Endothelial cell of umbilical vein (primary cell): ENCODE measurements at regions not wholly inside any gene's neighbourhood (a gene's known extent, or its start where the extent isn't known, plus 50 kb on each side); places are given as distances from the start of the nearest gene placed in this dataset.

Experiments used
- CTCF ChIP-seq, 2 donors: IDR thresholded peaks; 1 replicate in 1 of 2; 2 replicates in 1 of 2; pipeline ENCODE4 v1.5.1; 2011; ENCODE audit warnings: low read length in 2 of 2, mild to moderate bottlenecking in 2 of 2, moderate library complexity in 2 of 2, control low read depth in 1 of 2, inconsistent platforms in 1 of 2, low read depth in 1 of 2; ENCODE audit not compliant: insufficient read depth in 1 of 2; ENCODE audit errors: extremely low read depth in 1 of 2
- EZH2 ChIP-seq: IDR thresholded peaks from 2 replicates; pipeline ENCODE4 v1.6.1; 2012; ENCODE audit warnings: borderline replicate concordance, low read depth, mild to moderate bottlenecking, moderate library complexity, low read length, inconsistent platforms; ENCODE audit not compliant: severe bottlenecking
- MAX ChIP-seq: IDR thresholded peaks from 2 replicates; pipeline ENCODE4 v1.6.1; 2011; ENCODE audit not compliant: insufficient read depth, insufficient read length
- MYC ChIP-seq: IDR thresholded peaks from one replicate; pipeline ENCODE4 v1.6.1; 2011; ENCODE audit warnings: mild to moderate bottlenecking, low read depth, low read length
- POLR2A ChIP-seq: IDR thresholded peaks from 2 replicates; pipeline ENCODE4 v1.6.1; 2012; ENCODE audit warnings: low read depth, mild to moderate bottlenecking, control low read depth, low read length

- TF ChIP-seq CTCF (IDR thresholded peaks at IDR 0.05; ENCODE audit: extremely low read depth in 1 of 2, insufficient read depth in 1 of 2, low read depth in 1 of 2, low read length in 2 of 2) = no peak
- no peak for TF ChIP-seq POLR2A
- TF ChIP-seq MAX = no peak
- no peak for TF ChIP-seq EZH2
- TF ChIP-seq MYC = no peak
Measured at GRCh38 chr10:121365566-121365965, 232.7 kb downstream of the FGFR2 start.
